ENCODE measurements at regions not wholly inside any gene's neighbourhood (a gene's known extent, or its start where the extent isn't known, plus 50 kb on each side); places are given as distances from the start of the nearest gene placed in this dataset.

DNA sequence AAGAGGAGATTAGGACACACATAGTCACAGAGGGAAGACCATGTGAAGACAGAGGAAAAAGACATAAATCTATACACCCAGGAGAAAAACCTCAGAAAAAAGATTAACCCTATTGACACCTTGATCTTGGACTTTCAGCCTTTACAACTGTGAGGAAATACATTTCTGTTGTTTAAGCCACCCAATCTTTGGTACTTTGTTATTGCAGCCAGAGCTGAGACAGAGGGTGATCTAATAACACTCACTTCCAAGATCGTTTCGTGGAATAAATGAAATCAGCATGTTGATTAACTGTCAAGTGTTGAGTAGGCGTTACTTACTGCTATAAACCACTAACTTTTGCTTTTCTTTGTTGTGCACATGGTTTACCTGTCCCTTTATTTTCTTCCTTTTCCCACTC lies 361.2 kb upstream of the RIOK2 start:
- ChIA-PET POLR2A (ENCODE audit: low non-redundant PET) (no interaction called here), CTCF (no interaction called here)
- no peak for TF ChIP-seq EZH2 (IDR thresholded peaks at IDR 0.05; ENCODE audit: borderline replicate concordance, low read depth, low read length, poor library complexity, severe bottlenecking)
- TF ChIP-seq, protein P1, sequence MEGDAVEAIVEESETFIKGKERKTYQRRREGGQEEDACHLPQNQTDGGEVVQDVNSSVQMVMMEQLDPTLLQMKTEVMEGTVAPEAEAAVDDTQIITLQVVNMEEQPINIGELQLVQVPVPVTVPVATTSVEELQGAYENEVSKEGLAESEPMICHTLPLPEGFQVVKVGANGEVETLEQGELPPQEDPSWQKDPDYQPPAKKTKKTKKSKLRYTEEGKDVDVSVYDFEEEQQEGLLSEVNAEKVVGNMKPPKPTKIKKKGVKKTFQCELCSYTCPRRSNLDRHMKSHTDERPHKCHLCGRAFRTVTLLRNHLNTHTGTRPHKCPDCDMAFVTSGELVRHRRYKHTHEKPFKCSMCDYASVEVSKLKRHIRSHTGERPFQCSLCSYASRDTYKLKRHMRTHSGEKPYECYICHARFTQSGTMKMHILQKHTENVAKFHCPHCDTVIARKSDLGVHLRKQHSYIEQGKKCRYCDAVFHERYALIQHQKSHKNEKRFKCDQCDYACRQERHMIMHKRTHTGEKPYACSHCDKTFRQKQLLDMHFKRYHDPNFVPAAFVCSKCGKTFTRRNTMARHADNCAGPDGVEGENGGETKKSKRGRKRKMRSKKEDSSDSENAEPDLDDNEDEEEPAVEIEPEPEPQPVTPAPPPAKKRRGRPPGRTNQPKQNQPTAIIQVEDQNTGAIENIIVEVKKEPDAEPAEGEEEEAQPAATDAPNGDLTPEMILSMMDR (conservative IDR thresholded peaks at IDR 0.05; ENCODE audit: low read depth, low read length): no peak
- no peak overlapping the region for H3K4me3 ChIP-seq (ENCODE audit: low read depth, low read length, poor library complexity, severe bottlenecking)
- H3K27ac ChIP-seq (ENCODE audit: low read depth, low read length, poor library complexity, severe bottlenecking): no peak overlapping the region
- H3K27me3 ChIP-seq (replicated peaks; ENCODE audit: insufficient read depth, low read depth, low read length, poor library complexity): no peaks in the 10 kb centered on the region
- H3K36me3 ChIP-seq (ENCODE audit: insufficient read depth, low read length, poor library complexity, severe bottlenecking): no peaks in the 10 kb centered on the region
- BruUV-seq (replicated peaks): no TSS peak
- intact Hi-C loops (cut with micrococcal nuclease; ENCODE audit: unreplicated experiment): no loop called here
- DNase-seq (ENCODE audit: low spot score): no peak
- H3K9me3 ChIP-seq (ENCODE audit: low read depth, low read length, poor library complexity, severe bottlenecking): no peaks in the 10 kb centered on the region
- H3K4me1 ChIP-seq (ENCODE audit: insufficient read depth, low read length, poor library complexity, severe bottlenecking): peaks cover 3% of the 10 kb centered on the region

DNA sequence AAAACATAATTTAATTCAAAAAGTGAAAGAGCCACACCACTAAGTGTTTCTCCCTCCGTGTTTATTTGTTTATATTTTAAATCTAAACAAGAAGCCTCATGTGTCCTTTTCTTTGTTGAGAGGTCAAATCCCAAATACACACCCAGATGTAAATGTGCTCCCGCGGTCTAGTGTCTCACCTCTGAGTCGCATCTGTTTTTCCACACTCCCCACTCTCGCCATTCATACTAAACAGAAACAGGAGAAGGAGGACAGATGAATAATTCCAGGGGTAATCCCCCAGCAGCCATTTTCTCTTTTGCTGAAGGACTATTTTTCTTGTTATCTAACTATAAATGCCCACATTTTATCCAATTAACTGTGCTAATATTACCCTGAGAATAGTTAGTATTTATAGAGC lies 361.6 kb upstream of the RIOK2 start:
- Histone ChIP-seq H3K4me3 (ENCODE audit: low read depth, low read length, poor library complexity, severe bottlenecking) (no peak overlapping the region), H3K9me3 (ENCODE audit: low read depth, low read length, poor library complexity, severe bottlenecking) (no peaks in the 10 kb centered on the region), H3K27me3 (replicated peaks; ENCODE audit: insufficient read depth, low read depth, low read length, poor library complexity) (no peaks in the 10 kb centered on the region), H3K4me1 (ENCODE audit: insufficient read depth, low read length, poor library complexity, severe bottlenecking) (peaks cover 3% of the 10 kb centered on the region), H3K36me3 (ENCODE audit: insufficient read depth, low read length, poor library complexity, severe bottlenecking) (no peaks in the 10 kb centered on the region), H3K27ac (ENCODE audit: low read depth, low read length, poor library complexity, severe bottlenecking) (no peak overlapping the region)
- no peak for DNase-seq (ENCODE audit: low spot score)
- BruUV-seq (replicated peaks): no TSS peak
- ChIA-PET CTCF (no interaction called here), POLR2A (ENCODE audit: low non-redundant PET) (no interaction called here)
- intact Hi-C loops (cut with micrococcal nuclease; ENCODE audit: unreplicated experiment): no loop called here
- no peak for TF ChIP-seq EZH2 (IDR thresholded peaks at IDR 0.05; ENCODE audit: borderline replicate concordance, low read depth, low read length, poor library complexity, severe bottlenecking)
- TF ChIP-seq, protein P1 (conservative IDR thresholded peaks at IDR 0.05; ENCODE audit: low read depth, low read length): no peak

DNA sequence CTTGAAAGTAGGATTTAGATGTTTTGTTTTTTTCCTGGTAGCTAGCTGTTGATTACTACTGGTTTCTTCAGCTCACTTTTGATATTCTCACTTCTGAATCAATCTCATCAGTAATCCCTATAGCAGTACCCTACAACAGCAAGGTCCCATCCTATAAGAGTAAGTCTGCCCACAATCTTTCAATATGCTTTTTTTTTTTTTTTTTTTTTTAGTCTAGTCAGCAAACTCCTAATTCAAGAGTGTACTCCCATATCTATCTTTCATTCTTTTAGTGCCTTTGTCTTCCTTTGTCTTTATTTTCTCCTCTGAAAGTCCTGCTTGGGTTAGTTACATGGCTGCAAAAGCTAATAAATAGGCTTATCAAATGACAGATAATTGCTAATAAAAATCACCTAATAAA lies 362.4 kb upstream of the RIOK2 start:
- ChIA-PET POLR2A (ENCODE audit: low non-redundant PET) (no interaction called here), CTCF (no interaction called here)
- TF ChIP-seq, protein P1 (conservative IDR thresholded peaks at IDR 0.05; ENCODE audit: low read depth, low read length): no peak
- no peak for TF ChIP-seq EZH2 (IDR thresholded peaks at IDR 0.05; ENCODE audit: borderline replicate concordance, low read depth, low read length, poor library complexity, severe bottlenecking)
- BruUV-seq (replicated peaks): no TSS peak
- Histone ChIP-seq H3K4me1 (ENCODE audit: insufficient read depth, low read length, poor library complexity, severe bottlenecking) (peaks cover 3% of the 10 kb centered on the region), H3K27me3 (replicated peaks; ENCODE audit: insufficient read depth, low read depth, low read length, poor library complexity) (no peaks in the 10 kb centered on the region), H3K4me3 (ENCODE audit: low read depth, low read length, poor library complexity, severe bottlenecking) (no peak overlapping the region), H3K36me3 (ENCODE audit: insufficient read depth, low read length, poor library complexity, severe bottlenecking) (no peaks in the 10 kb centered on the region), H3K9me3 (ENCODE audit: low read depth, low read length, poor library complexity, severe bottlenecking) (no peaks in the 10 kb centered on the region), H3K27ac (ENCODE audit: low read depth, low read length, poor library complexity, severe bottlenecking) (no peak overlapping the region)
- intact Hi-C loops (cut with micrococcal nuclease; ENCODE audit: unreplicated experiment): no loop called here
- no peak for DNase-seq (ENCODE audit: low spot score)
